Motor neuron (in vitro differentiated cells): ENCODE measurements at regions not wholly inside any gene's neighbourhood (a gene's known extent, or its start where the extent isn't known, plus 50 kb on each side); places are given as distances from the start of the nearest gene placed in this dataset.

Source experiments
- ATAC-seq, 8 experiments: fragments of 200-7000 bp; cut with Tn5 transposase; replicated peaks in 6 of 8; 2 replicates each; pipeline ENCODE4 v1.8.0; 2021; ENCODE audit warnings: mild to moderate bottlenecking in 8 of 8, moderate library complexity in 8 of 8
- H3K27ac ChIP-seq, 2 donors: fragments of 250-450 bp; sonication (Bioruptor Pico); 2 replicates each; pipeline ENCODE4 v1.9.0; 2021; ENCODE audit warnings: antibody characterized with exemption in 2 of 2, mild to moderate bottlenecking in 2 of 2, moderate library complexity in 1 of 2
- H3K4me1 ChIP-seq, 2 donors: fragments of 250-450 bp; sonication (Bioruptor Pico); replicated peaks in 1 of 2; 2 replicates each; pipeline ENCODE4 v1.6.1; 2021; ENCODE audit warnings: antibody characterized with exemption in 2 of 2, mild to moderate bottlenecking in 2 of 2, moderate library complexity in 1 of 2
- H3K4me3 ChIP-seq, 5 donors: fragments of 250-450 bp; sonication (Bioruptor Pico); 2 replicates each; pipeline ENCODE4 v1.9.0; 2021; ENCODE audit warnings: antibody characterized with exemption in 5 of 5, mild to moderate bottlenecking in 5 of 5, moderate library complexity in 4 of 5
- WGBS, 10 experiments: fragments of 450-650 bp; shearing (Covaris generic); methylation state at CpG; one replicate each; pipeline ENCODE4 v1.0.0; 2022; 5-methylcytosine and 5-hydroxymethylcytosine counted together
- in situ Hi-C, 9 experiments: fragments of 400-800 bp; cut with MboI; loops; one replicate each; pipeline ENCODE4 v1.15.0; 2021; ENCODE audit warnings: low sequenced_read_pairs in 9 of 9, low pct_unique_long_range_greater_than_20kb in 2 of 9; ENCODE audit not compliant: unreplicated experiment in 9 of 9

GRCh38 chr2:144849612-144850011, 329.7 kb upstream of the ZEB2 start:
- Histone ChIP-seq H3K4me3 (no peak overlapping the region), H3K4me1 (peaks cover 3 to 11% of the 10 kb centered on the region in 2 donors), H3K27ac (no peak overlapping the region)
- 0 to 100% (median 80%) methylated on average over 1 to 3 of the region's 3 CpGs for WGBS, 10 experiments
- peak in 3 of 8 experiments; percentile 32 to 47 (median 46) for ATAC-seq
- in situ Hi-C loops, result no loop called here

GRCh38 chr2:144848423-144848822, 328.5 kb upstream of the ZEB2 start:
- Histone ChIP-seq H3K27ac (no peak overlapping the region), H3K4me3 (no peak overlapping the region), H3K4me1 (peaks cover 3 to 11% of the 10 kb centered on the region in 2 donors)
- no peak for ATAC-seq
- 75 to 100% (median 94%) methylated on average over 1 to 2 of the region's 2 CpGs; no CpG with 5 or more reads in 5 of the 10 experiments for WGBS, 10 experiments
- in situ Hi-C loops, result no loop called here

DNA sequence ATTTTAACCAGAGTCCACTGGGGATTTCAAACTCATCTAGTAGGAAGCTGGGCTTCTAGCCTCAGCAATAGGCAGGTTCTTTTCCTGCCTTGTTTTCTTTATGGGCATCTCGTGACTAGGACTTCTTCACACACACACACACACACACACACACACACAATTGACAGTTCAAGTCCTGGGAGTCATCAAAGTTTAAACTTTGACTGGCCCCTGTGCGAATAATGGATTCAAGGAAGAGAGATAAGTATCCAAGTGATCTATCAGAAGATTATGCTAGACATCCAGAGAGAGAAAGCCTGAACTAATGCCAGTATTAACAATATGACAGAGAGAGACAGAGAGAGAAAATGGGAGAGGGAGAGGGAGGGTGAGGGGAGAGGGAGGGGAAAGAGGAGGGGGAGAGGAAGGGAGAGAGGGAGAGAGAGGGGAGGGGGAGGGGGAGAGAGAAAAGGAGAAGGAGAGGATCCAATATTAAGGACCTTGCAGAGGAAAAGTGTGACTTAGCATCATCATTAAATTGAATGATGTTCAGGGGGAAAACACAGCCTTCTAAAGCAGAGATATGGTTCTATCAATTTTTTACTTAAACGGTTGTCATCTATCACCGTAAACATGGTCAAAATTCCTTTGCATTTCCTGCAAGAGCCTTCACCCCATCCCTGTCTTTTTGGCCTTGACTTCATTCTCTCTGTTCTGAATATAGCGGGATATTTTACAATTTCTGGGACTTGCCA, 327.6 kb upstream of the ZEB2 start:
- in situ Hi-C loops, result no loop called here
- WGBS, 10 experiments, result 85 to 100% (median 100%) methylated on average over 1 to 5 of the region's 5 CpGs; no CpG with 5 or more reads in 1 of the 10 experiments
- Histone ChIP-seq H3K4me3 (no peak overlapping the region), H3K27ac (no peak overlapping the region), H3K4me1 (peaks cover 3 to 11% of the 10 kb centered on the region in 2 donors)
- no peak for ATAC-seq

GRCh38 chr2:144836635-144837350, 316.9 kb upstream of the ZEB2 start:
- Histone ChIP-seq H3K27ac (no peak overlapping the region), H3K4me3 (no peak overlapping the region), H3K4me1 (peaks cover 3 to 8% of the 10 kb centered on the region in 2 donors)
- no peak for ATAC-seq
- 29 to 100% (median 92%) methylated on average over 1 to 7 of the region's 7 CpGs; no CpG with 5 or more reads in 1 of the 10 experiments for WGBS, 10 experiments
- in situ Hi-C loops, result no loop called here

DNA sequence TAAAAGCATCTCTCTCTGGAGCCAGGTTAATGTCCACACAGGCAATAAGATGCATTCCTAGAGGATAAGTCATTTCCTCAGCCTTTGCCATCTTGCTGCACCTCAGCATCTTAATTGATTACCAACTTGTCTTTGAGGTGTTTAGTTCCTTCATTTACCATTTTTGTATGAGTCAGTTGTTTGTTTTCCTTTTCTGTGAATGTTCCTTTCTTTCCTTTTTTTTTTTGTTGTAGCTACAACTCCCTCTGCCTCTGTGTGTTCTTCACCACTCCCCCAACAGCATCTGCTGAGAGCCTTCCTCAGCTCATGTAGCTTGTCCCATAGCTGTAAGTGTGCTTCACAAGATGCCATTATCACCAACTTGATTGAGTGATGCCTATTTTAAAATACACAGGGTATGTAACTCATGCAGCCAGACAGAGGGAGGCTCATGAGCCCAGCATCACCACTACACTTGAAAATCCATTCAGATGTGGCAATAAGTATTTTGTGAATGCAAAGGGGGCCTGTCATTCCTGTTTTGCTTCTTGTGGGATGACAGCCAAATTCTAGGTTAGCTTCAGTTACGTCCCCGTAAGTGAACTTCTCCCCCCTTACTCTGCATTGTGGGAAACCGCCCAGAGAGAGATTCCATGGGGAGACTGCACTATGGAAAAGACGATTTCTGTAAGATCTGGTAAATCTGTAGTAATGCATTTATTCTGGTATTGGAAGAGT, 315.9 kb upstream of the ZEB2 start:
- peak in 1 of 8 experiments; percentile 6 for ATAC-seq
- 60 to 100% (median 84%) methylated on average over 1 to 4 of the region's 4 CpGs for WGBS, 10 experiments
- Histone ChIP-seq H3K27ac (no peak overlapping the region), H3K4me3 (no peak overlapping the region), H3K4me1 (peaks cover 3 to 8% of the 10 kb centered on the region in 2 donors)
- in situ Hi-C loops, result no loop called here

DNA sequence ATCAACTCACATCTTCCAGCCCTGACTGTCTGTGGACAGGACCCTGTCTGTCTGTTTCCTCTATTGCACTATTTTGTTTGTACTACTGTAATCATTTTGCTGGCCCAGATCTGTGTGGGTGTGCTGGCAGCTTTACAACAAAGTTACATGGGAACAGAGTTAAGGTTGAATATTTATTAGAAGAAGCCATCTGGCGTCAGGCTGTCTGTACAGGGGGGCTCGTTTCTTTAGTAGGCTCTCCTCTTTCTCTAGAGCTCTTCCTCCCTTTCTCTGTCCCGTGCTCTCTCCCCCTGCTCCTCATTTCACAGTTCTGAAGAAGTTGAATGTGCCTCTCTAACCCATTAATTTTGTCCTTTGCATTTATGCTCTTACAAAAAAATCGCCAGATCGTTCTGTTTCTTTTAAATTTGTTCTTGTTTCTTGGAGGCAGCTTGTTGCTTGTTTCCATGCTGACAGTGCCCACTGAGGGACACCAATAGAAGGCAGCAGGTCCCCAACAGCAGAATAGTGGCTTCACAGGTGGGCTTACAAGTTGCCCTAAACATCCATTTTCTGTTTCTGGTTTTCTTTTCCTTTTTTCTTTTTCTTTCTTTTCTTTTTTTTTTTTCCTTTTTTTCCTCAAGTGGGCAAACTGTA, 315.2 kb upstream of the ZEB2 start:
- WGBS, 10 experiments, result 0 to 60% (median 19%) methylated on average over 2 to 5 of the region's 5 CpGs; no CpG with 5 or more reads in 2 of the 10 experiments
- ATAC-seq, result peak; percentile 40 to 90 (median 68)
- Histone ChIP-seq H3K4me3 (no peak overlapping the region), H3K4me1 (peaks cover 3 to 8% of the 10 kb centered on the region in 2 donors), H3K27ac (no peak overlapping the region)
- in situ Hi-C loops, result no loop called here

DNA sequence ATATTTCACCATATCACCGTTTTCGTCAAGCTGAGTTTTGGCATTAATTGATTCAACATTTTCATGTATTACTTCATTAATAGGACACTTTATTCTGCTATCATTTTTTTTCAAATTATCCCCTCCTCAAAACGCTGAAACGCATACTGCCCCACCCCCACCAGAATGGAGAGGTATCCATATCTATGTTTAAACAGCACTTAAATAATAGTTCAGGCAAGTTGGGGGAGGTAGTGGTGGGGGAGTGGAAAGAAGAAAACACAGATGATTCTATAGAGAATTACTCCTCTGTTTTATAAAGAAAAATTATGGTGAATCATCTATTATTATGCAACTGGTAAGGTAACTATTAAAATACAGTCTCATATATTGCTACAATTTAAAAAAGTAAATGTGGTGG, 314.4 kb upstream of the ZEB2 start:
- in situ Hi-C loops, result no loop called here
- no peak for ATAC-seq
- peaks cover 3 to 8% of the 10 kb centered on the region in 2 donors for H3K4me1 ChIP-seq
- WGBS, 10 experiments, result 38 to 94% (median 69%) methylated on average over 3 to 4 of the region's 4 CpGs; no CpG with 5 or more reads in 1 of the 10 experiments
- no peak overlapping the region for H3K27ac ChIP-seq
- no peak overlapping the region for H3K4me3 ChIP-seq

DNA sequence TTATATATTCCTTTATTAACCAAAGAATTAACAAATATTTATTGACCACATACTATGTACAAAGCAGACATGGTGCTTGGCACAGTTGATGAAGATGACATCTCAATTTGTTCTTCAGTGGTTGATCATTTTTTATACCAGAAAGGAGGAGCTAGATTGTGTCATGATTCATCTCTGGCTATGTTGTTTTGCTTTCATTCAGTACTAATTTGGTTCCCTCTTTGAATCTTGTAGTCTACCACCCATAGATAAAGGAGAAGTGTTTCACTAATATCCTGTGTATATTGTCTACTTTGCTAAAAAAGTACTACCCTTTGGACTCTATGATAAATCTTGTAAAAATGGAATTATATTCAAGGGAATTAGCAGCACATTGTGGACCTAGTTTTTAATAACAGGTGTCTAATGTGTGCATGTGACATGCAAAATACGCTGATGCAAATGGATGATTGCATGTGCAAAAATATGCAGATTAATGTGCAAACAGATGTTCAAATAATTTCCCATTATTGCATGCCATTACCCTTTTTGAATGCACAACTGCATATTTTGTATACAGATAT, 313.2 kb upstream of the ZEB2 start:
- peak in 3 of 8 experiments; percentile 72 to 79 (median 76) for ATAC-seq
- Histone ChIP-seq H3K4me1 (peaks cover 3 to 8% of the 10 kb centered on the region in 2 donors), H3K27ac (no peak overlapping the region), H3K4me3 (no peak overlapping the region)
- in situ Hi-C loops, result no loop called here
- 0 to 100% (median 30%) methylated on average over 1 of the region's 1 CpG; no CpG with 5 or more reads in 4 of the 10 experiments for WGBS, 10 experiments

- no peak for ATAC-seq
- Histone ChIP-seq H3K4me1 (peaks cover 3 to 8% of the 10 kb centered on the region in 2 donors), H3K4me3 (no peak overlapping the region), H3K27ac (no peak overlapping the region)
- 35 to 100% (median 75%) methylated on average over 1 to 3 of the region's 3 CpGs; no CpG with 5 or more reads in 1 of the 10 experiments for WGBS, 10 experiments
- in situ Hi-C loops, result no loop called here
Observed at GRCh38 chr2:144832048-144832447, 312.1 kb upstream of the ZEB2 start.

GRCh38 chr2:144830543-144830942, 310.6 kb upstream of the ZEB2 start:
- Histone ChIP-seq H3K27ac (no peak overlapping the region), H3K4me3 (no peak overlapping the region), H3K4me1 (peaks cover 3 to 4% of the 10 kb centered on the region in 2 donors)
- ATAC-seq, result no peak
- in situ Hi-C loops, result no loop called here
- WGBS, 10 experiments, result 30 to 100% (median 82%) methylated on average over 1 to 3 of the region's 3 CpGs

GRCh38 chr2:144827404-144827803, 307.5 kb upstream of the ZEB2 start:
- Histone ChIP-seq H3K27ac (no peak overlapping the region), H3K4me1 (no peaks in the 10 kb centered on the region), H3K4me3 (no peak overlapping the region)
- no peak for ATAC-seq
- 0 to 89% (median 86%) methylated on average over 1 to 2 of the region's 2 CpGs; no CpG with 5 or more reads in 1 of the 10 experiments for WGBS, 10 experiments
- in situ Hi-C loops, result no loop called here

- no peak overlapping the region for H3K27ac ChIP-seq
- ATAC-seq, result no peak
- WGBS, 10 experiments, result 0 to 74% (median 50%) methylated on average over 1 to 2 of the region's 2 CpGs; no CpG with 5 or more reads in 4 of the 10 experiments
Observed at GRCh38 chr2:144826105-144826504, 306.2 kb upstream of the ZEB2 start.

More at GRCh38 chr2:144826105-144826504, 306.2 kb upstream of the ZEB2 start:
- H3K4me3 ChIP-seq, result no peak overlapping the region
- H3K4me1 ChIP-seq, result no peaks in the 10 kb centered on the region
- in situ Hi-C loops, result no loop called here
